HepG2 (cell line): ENCODE measurements at regions not wholly inside any gene's neighbourhood (a gene's known extent, or its start where the extent isn't known, plus 50 kb on each side); places are given as distances from the start of the nearest gene placed in this dataset.
A peak's percentile ranks its signal among the peaks of the same experiment; 100 is the strongest.

Experiments used
- ETV5 ChIP-seq: IDR thresholded peaks from 2 replicates; pipeline ENCODE4 v1.6.1; 2018; ENCODE audit warnings: missing biosample characterization, missing genetic modification reagents, inconsistent platforms, borderline replicate concordance
- GPN1 ChIP-seq: sonication (generic); formaldehyde crosslinking; IDR thresholded peaks from 2 replicates; pipeline ENCODE4 v1.5.1; 2020; ENCODE audit warnings: missing genetic modification reagents, borderline replicate concordance
- HCFC1 ChIP-seq: fragments of 150-350 bp; IDR thresholded peaks from 2 replicates; pipeline ENCODE4 v1.6.1; 2014; ENCODE audit warnings: low read depth, low read length
- HDAC6 ChIP-seq: fragments of 200-600 bp; sonication (generic); IDR thresholded peaks from 2 replicates; pipeline ENCODE4 v1.7.0; 2017; ENCODE audit warnings: mild to moderate bottlenecking, antibody characterized with exemption, low read length, low read depth
- KAT2B ChIP-seq: fragments of 150-350 bp; IDR thresholded peaks from 2 replicates; pipeline ENCODE4 v1.6.1; 2014; ENCODE audit warnings: low read depth, low read length, borderline replicate concordance
- PRDM4 ChIP-seq: sonication (generic); formaldehyde crosslinking; IDR thresholded peaks from 2 replicates; pipeline ENCODE4 v1.9.0; 2021; ENCODE audit warnings: missing genetic modification reagents, borderline replicate concordance
- RBM39 ChIP-seq: fragments of 200-400 bp; formaldehyde crosslinking; IDR thresholded peaks from one replicate; pipeline ENCODE4 v1.6.1; 2018; ENCODE audit warnings: antibody characterized with exemption, mild to moderate bottlenecking, low read depth, low read length; ENCODE audit not compliant: poor library complexity, severe bottlenecking
- RFX3 ChIP-seq: IDR thresholded peaks from 2 replicates; pipeline ENCODE4 v1.6.1; 2016; ENCODE audit warnings: missing biosample characterization, missing genetic modification reagents
- RNF219 ChIP-seq: sonication (generic); formaldehyde crosslinking; IDR thresholded peaks from 2 replicates; pipeline ENCODE4 v1.5.0; 2020; ENCODE audit warnings: mild to moderate bottlenecking, missing genetic modification reagents
- TBP ChIP-seq: sonication (generic); formaldehyde crosslinking; IDR thresholded peaks from 2 replicates; pipeline ENCODE4 v1.5.0; 2020; ENCODE audit warnings: missing genetic modification reagents
- TFDP1 ChIP-seq: IDR thresholded peaks from 2 replicates; pipeline ENCODE4 v1.6.1; 2016; ENCODE audit warnings: missing compliant biosample characterization, missing genetic modification reagents, borderline replicate concordance
- TOE1 ChIP-seq: sonication (generic); formaldehyde crosslinking; IDR thresholded peaks from 2 replicates; pipeline ENCODE4 v1.4.0; 2020; ENCODE audit warnings: mild to moderate bottlenecking, missing genetic modification reagents
- UBTF ChIP-seq: sonication (generic); formaldehyde crosslinking; IDR thresholded peaks from 2 replicates; pipeline ENCODE4 v1.4.0; 2020; ENCODE audit warnings: mild to moderate bottlenecking, missing genetic modification reagents
- XBP1 ChIP-seq: sonication (generic); formaldehyde crosslinking; IDR thresholded peaks from 2 replicates; pipeline ENCODE4 v1.5.0; 2020; ENCODE audit warnings: missing genetic modification reagents
- ZBTB43 ChIP-seq: sonication (generic); formaldehyde crosslinking; conservative IDR thresholded peaks from 2 replicates; pipeline ENCODE4 v1.4.0; 2020; ENCODE audit warnings: missing genetic modification reagents
- ZBTB7B ChIP-seq: sonication (generic); formaldehyde crosslinking; IDR thresholded peaks from 2 replicates; pipeline ENCODE4 v1.4.0; 2020; ENCODE audit warnings: missing genetic modification reagents
- ZBTB8A ChIP-seq: sonication (generic); formaldehyde crosslinking; IDR thresholded peaks from 2 replicates; pipeline ENCODE4 v1.4.0; 2020; ENCODE audit warnings: mild to moderate bottlenecking, low read depth, missing genetic modification reagents, borderline replicate concordance
- ZFP36L2 ChIP-seq: sonication (generic); formaldehyde crosslinking; IDR thresholded peaks from 2 replicates; pipeline ENCODE4 v1.4.0; 2020; ENCODE audit warnings: missing genetic modification reagents
- ZNF431 ChIP-seq: sonication (generic); formaldehyde crosslinking; IDR thresholded peaks from 2 replicates; pipeline ENCODE4 v1.9.0; 2022; ENCODE audit warnings: missing genetic modification reagents, low read depth, mild to moderate bottlenecking, borderline replicate concordance
- ZNF558 ChIP-seq: sonication (generic); formaldehyde crosslinking; IDR thresholded peaks from 2 replicates; pipeline ENCODE4 v1.9.0; 2022; ENCODE audit warnings: mild to moderate bottlenecking, missing genetic modification reagents, borderline replicate concordance
- ZNF564 ChIP-seq: sonication (generic); formaldehyde crosslinking; IDR thresholded peaks from 2 replicates; pipeline ENCODE4 v1.8.1; 2023; ENCODE audit warnings: mild to moderate bottlenecking, missing genetic modification reagents

GRCh38 chr6:28747631-28748157 lies 176.1 kb downstream of the TRIM27 start (continued):
- TF ChIP-seq ZBTB43 (no peak), ZNF564 (CRISPR knock-in tag) (peak; percentile 20; the same call in 1 of the 2 replicates), XBP1 (CRISPR knock-in tag) (no peak), ZNF431 (CRISPR knock-in tag) (no peak), KAT2B (no peak), HCFC1 (no peak), TFDP1 (no peak), ZBTB8A (no peak), GPN1 (no peak), PRDM4 (CRISPR knock-in tag) (no peak), ETV5 (CRISPR knock-in tag) (0 out of 2 replicates have a peak, but pooled peaks have one; percentile 41), RBM39 (no peak), RFX3 (CRISPR knock-in tag) (no peak), TOE1 (CRISPR knock-in tag) (peak; percentile 38; the same call in 1 of the 2 replicates), UBTF (CRISPR knock-in tag) (peak; percentile 40; the same call in 1 of the 2 replicates), RNF219 (CRISPR knock-in tag) (no peak), ZNF558 (CRISPR knock-in tag) (no peak), ZFP36L2 (CRISPR knock-in tag) (no peak), TBP (CRISPR knock-in tag) (no peak), HDAC6 (no peak), ZBTB7B (CRISPR knock-in tag) (0 out of 2 replicates have a peak, but pooled peaks have one; percentile 22)
